GM12865 (cell line): ENCODE measurements at regions not wholly inside any gene's neighbourhood (a gene's known extent, or its start where the extent isn't known, plus 50 kb on each side); places are given as distances from the start of the nearest gene placed in this dataset.
"Not testable (repeated sequence)": the region's sequence is repeated elsewhere in the genome, so short reads cannot be mapped to it uniquely, and the experiment has no call there.

ENCODE experiments used
- DNase-seq: peaks from one replicate; pipeline ENCODE4 v3.0.0; 2010; ENCODE audit warnings: low read depth
- H3K4me3 ChIP-seq: 2 replicates; pipeline ENCODE4 v1.5.1; 2011; ENCODE audit warnings: mild to moderate bottlenecking, low read depth, low read length, control low read depth
- TF ChIP-seq, protein P1 (sequence below): IDR thresholded peaks from 2 replicates; pipeline ENCODE4 v1.5.1; 2011; ENCODE audit warnings: low read length, control low read depth, low read depth, inconsistent platforms; ENCODE audit not compliant: insufficient read depth; ENCODE audit errors: missing control alignments

DNA sequence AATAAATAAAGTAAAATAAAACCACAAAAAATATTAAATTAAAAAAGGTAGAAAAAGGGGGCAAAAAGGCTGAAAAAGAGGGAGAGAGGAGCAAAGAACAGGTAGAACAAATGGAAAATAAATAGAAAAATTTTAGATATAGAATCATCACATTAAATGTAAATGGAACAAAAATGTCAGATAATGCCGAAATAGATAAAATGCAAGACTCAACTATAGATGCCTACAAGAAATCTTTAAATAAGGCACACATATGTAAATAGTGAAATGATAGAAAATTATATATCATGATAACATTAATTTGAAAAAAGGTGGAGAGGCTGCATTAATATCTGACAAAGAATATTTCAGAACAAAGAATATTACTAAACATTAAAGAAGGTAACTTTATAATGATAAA lies 477.1 kb upstream of the SPRY2 start:
- no peak overlapping the region for H3K4me3 ChIP-seq
- TF ChIP-seq, protein P1, sequence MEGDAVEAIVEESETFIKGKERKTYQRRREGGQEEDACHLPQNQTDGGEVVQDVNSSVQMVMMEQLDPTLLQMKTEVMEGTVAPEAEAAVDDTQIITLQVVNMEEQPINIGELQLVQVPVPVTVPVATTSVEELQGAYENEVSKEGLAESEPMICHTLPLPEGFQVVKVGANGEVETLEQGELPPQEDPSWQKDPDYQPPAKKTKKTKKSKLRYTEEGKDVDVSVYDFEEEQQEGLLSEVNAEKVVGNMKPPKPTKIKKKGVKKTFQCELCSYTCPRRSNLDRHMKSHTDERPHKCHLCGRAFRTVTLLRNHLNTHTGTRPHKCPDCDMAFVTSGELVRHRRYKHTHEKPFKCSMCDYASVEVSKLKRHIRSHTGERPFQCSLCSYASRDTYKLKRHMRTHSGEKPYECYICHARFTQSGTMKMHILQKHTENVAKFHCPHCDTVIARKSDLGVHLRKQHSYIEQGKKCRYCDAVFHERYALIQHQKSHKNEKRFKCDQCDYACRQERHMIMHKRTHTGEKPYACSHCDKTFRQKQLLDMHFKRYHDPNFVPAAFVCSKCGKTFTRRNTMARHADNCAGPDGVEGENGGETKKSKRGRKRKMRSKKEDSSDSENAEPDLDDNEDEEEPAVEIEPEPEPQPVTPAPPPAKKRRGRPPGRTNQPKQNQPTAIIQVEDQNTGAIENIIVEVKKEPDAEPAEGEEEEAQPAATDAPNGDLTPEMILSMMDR, result no peak
- DNase-seq, result no peak

DNA sequence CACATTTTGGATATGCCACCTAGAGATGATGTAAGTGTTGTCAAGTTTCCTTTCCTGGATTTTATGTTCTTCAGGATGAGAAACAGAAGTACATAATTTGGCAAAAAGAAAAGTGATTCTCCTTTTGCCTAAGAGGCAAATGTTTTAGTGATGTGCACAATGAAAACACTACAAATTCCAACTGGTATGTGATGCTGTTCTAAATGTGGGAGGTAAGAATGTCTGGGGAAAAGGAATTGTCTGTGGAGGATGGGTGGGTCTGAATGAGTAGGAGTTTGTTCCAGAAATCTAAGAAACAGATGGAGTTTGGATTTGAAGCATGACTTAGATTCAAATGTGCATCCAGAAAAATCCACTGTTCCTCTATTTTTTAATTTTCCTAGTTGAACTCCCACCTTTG lies 473.6 kb upstream of the SPRY2 start:
- TF ChIP-seq, protein P1, result no peak
- DNase-seq, result no peak
- H3K4me3 ChIP-seq, result no peak overlapping the region

DNA sequence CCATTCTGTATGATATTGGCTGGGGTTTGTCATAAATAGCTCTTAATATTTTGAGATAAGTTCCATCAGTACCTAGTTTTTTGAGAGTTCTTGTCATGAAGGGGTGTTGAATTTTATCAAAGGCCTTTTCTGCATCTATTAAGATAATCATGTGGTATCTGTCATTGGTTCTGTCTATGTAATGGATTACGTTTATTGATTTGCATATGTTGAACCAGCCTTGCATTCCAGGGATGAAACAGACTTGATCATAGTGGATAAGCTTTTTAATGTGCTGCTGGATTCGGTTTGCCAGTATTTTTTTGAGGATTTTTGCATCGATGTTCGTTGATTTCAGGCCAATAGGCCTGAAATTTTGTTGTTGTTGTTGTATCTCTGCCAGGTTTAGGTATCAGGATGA lies 469.4 kb upstream of the SPRY2 start:
- not testable (repeated sequence) for H3K4me3 ChIP-seq, DNase-seq

DNA sequence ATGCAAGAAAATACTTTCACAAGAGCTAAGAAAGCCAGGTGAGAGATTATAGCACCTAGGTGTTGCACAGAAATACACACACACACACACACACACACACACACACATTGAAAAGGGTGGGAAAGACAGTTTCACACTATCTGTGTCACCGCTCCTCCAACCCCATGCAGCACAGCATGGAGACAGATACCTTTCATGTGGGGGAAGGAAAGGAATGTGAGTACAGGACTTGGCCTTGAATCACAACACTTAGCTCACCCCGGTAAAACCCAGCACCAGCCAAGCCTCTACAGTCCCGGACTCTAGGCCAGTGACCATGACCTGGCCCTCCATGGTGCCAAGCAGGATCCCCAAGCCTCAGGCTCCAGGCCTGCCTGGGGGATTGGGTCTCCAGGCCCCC lies 462.0 kb upstream of the SPRY2 start:
- H3K4me3 ChIP-seq, result no peak overlapping the region
- DNase-seq, result no peak
- TF ChIP-seq, protein P1, result no peak

DNA sequence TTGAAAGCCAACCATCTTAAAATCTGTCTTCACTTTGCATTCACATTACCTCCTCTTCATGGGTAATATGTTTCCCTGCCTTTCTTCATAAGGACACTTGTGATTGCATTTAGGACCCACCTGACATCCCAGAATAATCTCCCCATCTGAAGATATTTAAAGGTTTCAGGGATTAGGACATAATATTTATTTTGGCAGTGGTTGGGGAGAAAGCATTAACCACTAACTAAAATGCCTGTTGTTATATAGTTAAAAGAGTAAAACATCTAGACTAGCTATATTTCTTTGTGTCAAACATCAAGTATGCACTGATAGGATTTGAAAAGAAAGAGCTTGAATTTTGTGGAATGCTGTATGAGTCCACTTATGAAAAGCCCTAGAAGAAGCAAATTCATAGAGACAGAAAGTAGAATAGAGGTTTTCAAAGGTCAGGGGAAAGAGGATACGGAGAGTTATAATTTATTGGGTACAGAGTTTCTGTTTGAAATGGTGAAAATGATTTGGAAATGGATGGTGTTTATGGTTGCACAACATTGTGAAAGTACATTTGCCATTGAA lies 457.7 kb upstream of the SPRY2 start:
- no peak overlapping the region for H3K4me3 ChIP-seq
- TF ChIP-seq, protein P1, result no peak

DNA sequence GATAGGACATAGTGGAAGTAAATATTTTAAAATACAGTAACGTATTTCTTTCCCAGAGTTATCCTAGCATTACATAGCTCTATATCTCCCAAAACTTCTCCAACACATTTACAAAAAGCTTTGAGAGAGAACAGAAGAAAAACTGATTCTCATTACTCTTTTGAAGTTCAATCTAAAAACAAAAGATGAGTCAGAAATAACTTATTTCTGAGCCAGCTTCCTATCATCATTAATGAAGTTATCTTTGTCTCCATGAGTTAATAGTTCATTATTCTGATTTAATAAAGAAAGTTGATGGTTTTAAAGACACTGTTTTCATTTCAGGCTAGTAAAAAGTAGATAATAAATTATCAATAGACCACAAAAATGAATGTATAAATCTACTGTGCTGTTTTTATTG lies 446.7 kb upstream of the SPRY2 start:
- TF ChIP-seq, protein P1, result no peak
- no peak overlapping the region for H3K4me3 ChIP-seq
- DNase-seq, result no peak

More for the DNA sequence above, 457.7 kb upstream of the SPRY2 start:
- DNase-seq, result no peak

DNA sequence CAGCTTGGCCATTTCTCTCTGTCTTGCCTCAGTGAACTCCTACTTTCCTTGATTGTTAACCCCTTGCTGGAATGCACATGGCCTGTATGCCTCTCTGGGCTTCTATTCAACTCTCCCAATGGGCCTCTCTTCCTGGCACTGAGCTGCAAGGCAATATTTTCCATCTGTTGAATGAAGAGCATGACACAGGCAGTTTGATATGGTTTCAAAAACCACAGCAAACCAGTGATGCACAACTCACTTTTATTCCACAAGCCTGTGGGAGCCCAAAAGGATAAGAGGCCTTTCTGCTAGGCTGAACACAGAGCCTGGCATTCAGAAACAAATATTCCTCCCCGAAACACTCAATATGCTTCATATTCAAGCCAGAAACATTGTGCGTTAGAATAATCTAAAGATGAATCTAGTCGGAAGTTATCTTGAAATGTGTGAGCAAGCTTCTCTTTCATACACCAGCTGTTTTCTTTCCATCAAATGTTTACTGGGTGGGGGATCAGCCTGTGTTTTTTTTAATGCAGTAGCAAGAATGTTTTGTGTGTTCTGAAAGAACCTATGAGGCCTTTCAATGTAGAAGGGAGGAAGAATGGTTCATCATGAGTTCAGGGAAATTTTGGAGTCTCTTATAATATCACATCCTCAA lies 443.1 kb upstream of the SPRY2 start:
- H3K4me3 ChIP-seq, result no peak overlapping the region
- TF ChIP-seq, protein P1, result no peak
- DNase-seq, result no peak

DNA sequence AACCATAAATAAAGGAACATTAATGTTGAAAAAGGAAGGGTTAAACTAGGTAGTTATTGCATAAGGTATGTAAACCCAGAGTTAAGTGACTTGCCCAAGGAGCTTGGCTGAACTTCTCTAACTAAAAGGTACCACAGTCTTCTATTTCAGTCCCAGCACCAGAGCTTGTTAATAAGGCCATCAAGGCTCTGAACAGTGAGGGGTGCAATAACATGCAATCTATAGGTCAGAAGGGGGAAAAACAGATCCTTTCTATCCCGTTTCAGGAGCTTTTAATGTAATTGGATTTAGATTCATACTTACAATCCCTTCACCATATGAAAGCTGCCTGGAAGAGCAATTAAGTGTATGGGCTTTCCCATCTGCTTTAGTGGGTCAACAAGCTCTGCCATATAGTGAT lies 441.5 kb upstream of the SPRY2 start:
- TF ChIP-seq, protein P1, result no peak
- no peak overlapping the region for H3K4me3 ChIP-seq

More for the DNA sequence above, 441.5 kb upstream of the SPRY2 start:
- no peak for DNase-seq
